WTC11 (cell line): ENCODE measurements at regions not wholly inside any gene's neighbourhood (a gene's known extent, or its start where the extent isn't known, plus 50 kb on each side); places are given as distances from the start of the nearest gene placed in this dataset.

Source experiments
- ATAC-seq: fragments of 200-7000 bp; cut with Tn5 transposase; 2 replicates; pipeline ENCODE4 v1.10.0; 2021; ENCODE audit warnings: mild to moderate bottlenecking, moderate library complexity
- CTCF ChIA-PET: fragments of 300-600 bp; sonication (Branson Sonifier 250); formaldehyde crosslinking; loops from one replicate; lab custom pipeline; 2021; ENCODE audit warnings: antibody characterized with exemption; lab: Charles Lee
- POLR2A ChIA-PET: fragments of 350-600 bp; sonication (Branson Sonifier 250); formaldehyde crosslinking; loops from one replicate; lab custom pipeline; 2021; ENCODE audit warnings: antibody characterized with exemption; lab: Charles Lee
- DNase-seq: peaks from one replicate; pipeline ENCODE4 v3.0.0; 2021; ENCODE audit warnings: low spot score
- H3K27ac Mint-ChIP-seq: 2 replicates; pipeline ENCODE4 v1.8.0; 2021; ENCODE audit warnings: mixed read lengths
- H3K27me3 Mint-ChIP-seq: 2 replicates; pipeline ENCODE4 v1.8.0; 2021; ENCODE audit warnings: low read depth, mild to moderate bottlenecking, moderate library complexity, mixed read lengths
- H3K36me3 Mint-ChIP-seq: 2 replicates; pipeline ENCODE4 v1.8.0; 2021; ENCODE audit warnings: mixed read lengths
- H3K4me1 Mint-ChIP-seq: 2 replicates; pipeline ENCODE4 v1.8.0; 2022; ENCODE audit warnings: mixed read lengths
- H3K4me3 Mint-ChIP-seq: 2 replicates; pipeline ENCODE4 v1.8.0; 2021; ENCODE audit warnings: mild to moderate bottlenecking, moderate library complexity, mixed read lengths
- H3K9me3 Mint-ChIP-seq: 2 replicates; pipeline ENCODE4 v1.8.0; 2021; ENCODE audit warnings: mixed read lengths
- ARID4B ChIP-seq: sonication (generic); formaldehyde crosslinking; IDR thresholded peaks from 2 replicates; pipeline ENCODE4 v1.8.0; 2023; ENCODE audit warnings: missing genetic modification reagents, mild to moderate bottlenecking, borderline replicate concordance
- CBFB ChIP-seq: sonication (generic); formaldehyde crosslinking; IDR thresholded peaks from 2 replicates; pipeline ENCODE4 v1.8.1; 2022; ENCODE audit warnings: mild to moderate bottlenecking, low read depth, missing genetic modification reagents
- CDX4 ChIP-seq: fragments of 250-450 bp; sonication (Bioruptor Pico); IDR thresholded peaks from 2 replicates; pipeline ENCODE4 v1.9.0; 2021; ENCODE audit warnings: moderate library complexity, mild to moderate bottlenecking, inconsistent platforms, borderline replicate concordance
- CREM ChIP-seq: sonication (generic); formaldehyde crosslinking; IDR thresholded peaks from 2 replicates; pipeline ENCODE4 v1.8.1; 2022; ENCODE audit warnings: mild to moderate bottlenecking, missing genetic modification reagents, moderate library complexity
- ELF4 ChIP-seq: sonication (generic); formaldehyde crosslinking; IDR thresholded peaks from 2 replicates; pipeline ENCODE4 v1.8.1; 2022; ENCODE audit warnings: low read depth, mild to moderate bottlenecking, moderate library complexity, missing genetic modification reagents
- ESRRA ChIP-seq: sonication (generic); formaldehyde crosslinking; IDR thresholded peaks from 2 replicates; pipeline ENCODE4 v1.8.1; 2022; ENCODE audit warnings: mild to moderate bottlenecking, missing genetic modification reagents, borderline replicate concordance
- ETV6 ChIP-seq: sonication (generic); formaldehyde crosslinking; IDR thresholded peaks from 2 replicates; pipeline ENCODE4 v1.8.1; 2022; ENCODE audit warnings: mild to moderate bottlenecking, missing genetic modification reagents
- FOXJ3 ChIP-seq: sonication (generic); formaldehyde crosslinking; IDR thresholded peaks from 2 replicates; pipeline ENCODE4 v1.9.0; 2021; ENCODE audit warnings: missing genetic modification reagents, mild to moderate bottlenecking, borderline replicate concordance
- GABPB1 ChIP-seq: sonication (generic); formaldehyde crosslinking; IDR thresholded peaks from 2 replicates; pipeline ENCODE4 v1.8.1; 2023; ENCODE audit warnings: mild to moderate bottlenecking, missing genetic modification reagents
- MYBL2 ChIP-seq: sonication (generic); formaldehyde crosslinking; IDR thresholded peaks from 2 replicates; pipeline ENCODE4 v1.8.1; 2023; ENCODE audit warnings: mild to moderate bottlenecking, moderate library complexity, missing genetic modification reagents
- NFYB ChIP-seq: sonication (generic); formaldehyde crosslinking; conservative IDR thresholded peaks from 2 replicates; pipeline ENCODE4 v1.8.0; 2022; ENCODE audit warnings: low read depth, missing genetic modification reagents
- PRDM15 ChIP-seq: sonication (generic); formaldehyde crosslinking; IDR thresholded peaks from 2 replicates; pipeline ENCODE4 v1.8.0; 2022; ENCODE audit warnings: missing genetic modification reagents
- SMAD3 ChIP-seq: sonication (generic); formaldehyde crosslinking; IDR thresholded peaks from 2 replicates; pipeline ENCODE4 v1.8.0; 2022; ENCODE audit warnings: missing genetic modification reagents, mild to moderate bottlenecking, borderline replicate concordance
- TP53 ChIP-seq: sonication (generic); formaldehyde crosslinking; IDR thresholded peaks from 2 replicates; pipeline ENCODE4 v1.8.1; 2023; ENCODE audit warnings: mild to moderate bottlenecking, missing genetic modification reagents
- ZNF232 ChIP-seq: sonication (generic); formaldehyde crosslinking; IDR thresholded peaks from 2 replicates; pipeline ENCODE4 v1.8.0; 2022; ENCODE audit warnings: mild to moderate bottlenecking, missing genetic modification reagents
- TF ChIP-seq, protein P1 (sequence below): sonication (generic); formaldehyde crosslinking; IDR thresholded peaks from 2 replicates; pipeline ENCODE4 v1.8.1; 2022; ENCODE audit warnings: mild to moderate bottlenecking, moderate library complexity, missing genetic modification reagents
- TF ChIP-seq, protein P2 (sequence below): sonication (generic); formaldehyde crosslinking; IDR thresholded peaks from 2 replicates; pipeline ENCODE4 v1.8.1; 2022; ENCODE audit warnings: missing genetic modification reagents, borderline replicate concordance
- TF ChIP-seq, protein P3 (sequence below): sonication (generic); formaldehyde crosslinking; IDR thresholded peaks from 2 replicates; pipeline ENCODE4 v1.8.1; 2022; ENCODE audit warnings: low read depth, missing genetic modification reagents, borderline replicate concordance

GRCh38 chr6:26202811-26203583, 115.8 kb downstream of the HFE start (continued):
- TF ChIP-seq FOXJ3 (CRISPR knock-in tag) (no peak), GABPB1 (CRISPR knock-in tag) (no peak)
- TF ChIP-seq, all 79 proteins: peak for 0

- POLR2A ChIA-PET, result interaction anchor here (0.5 to 7.7 kb wide), 23 partner anchors 8 to 1616 kb away, joined by 3 to 199 read pairs (median 9); a partner anchor contains a TSS
- DNase-seq, result peak; percentile 90
- ATAC-seq, result peak; percentile 58
- Mint-ChIP-seq H3K9me3 (no peaks in the 10 kb centered on the region), H3K27me3 (no peaks in the 10 kb centered on the region), H3K27ac (no peak overlapping the region), H3K4me3 (no peak overlapping the region), H3K36me3 (peaks cover 4% of the 10 kb centered on the region; the same call in 1 of the 2 replicates), H3K4me1 (peaks cover 22% of the 10 kb centered on the region)
- CTCF ChIA-PET, result interaction anchor here (1.3 kb wide), 1 partner anchor 11 kb away, joined by 4 read pairs; no protein-coding TSS in a partner anchor
- no peak for TF ChIP-seq ZNF232
- peak; percentile 76; the same call in 1 of the 2 replicates for TF ChIP-seq CREM (CRISPR knock-in tag)
- 0 out of 2 replicates have a peak, but pooled peaks have one; percentile 49 for TF ChIP-seq SMAD3
- TF ChIP-seq, protein P1, sequence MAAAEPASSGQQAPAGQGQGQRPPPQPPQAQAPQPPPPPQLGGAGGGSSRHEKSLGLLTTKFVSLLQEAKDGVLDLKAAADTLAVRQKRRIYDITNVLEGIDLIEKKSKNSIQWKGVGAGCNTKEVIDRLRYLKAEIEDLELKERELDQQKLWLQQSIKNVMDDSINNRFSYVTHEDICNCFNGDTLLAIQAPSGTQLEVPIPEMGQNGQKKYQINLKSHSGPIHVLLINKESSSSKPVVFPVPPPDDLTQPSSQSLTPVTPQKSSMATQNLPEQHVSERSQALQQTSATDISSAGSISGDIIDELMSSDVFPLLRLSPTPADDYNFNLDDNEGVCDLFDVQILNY (CRISPR knock-in tag), result peak; percentile 52
- no peak for TF ChIP-seq TP53 (CRISPR knock-in tag)
- TF ChIP-seq CDX4, result 0 out of 2 replicates have a peak, but pooled peaks have one; percentile 63
- TF ChIP-seq CBFB, result no peak
- peak; percentile 91 for TF ChIP-seq PRDM15 (CRISPR knock-in tag)
- TF ChIP-seq, protein P2, sequence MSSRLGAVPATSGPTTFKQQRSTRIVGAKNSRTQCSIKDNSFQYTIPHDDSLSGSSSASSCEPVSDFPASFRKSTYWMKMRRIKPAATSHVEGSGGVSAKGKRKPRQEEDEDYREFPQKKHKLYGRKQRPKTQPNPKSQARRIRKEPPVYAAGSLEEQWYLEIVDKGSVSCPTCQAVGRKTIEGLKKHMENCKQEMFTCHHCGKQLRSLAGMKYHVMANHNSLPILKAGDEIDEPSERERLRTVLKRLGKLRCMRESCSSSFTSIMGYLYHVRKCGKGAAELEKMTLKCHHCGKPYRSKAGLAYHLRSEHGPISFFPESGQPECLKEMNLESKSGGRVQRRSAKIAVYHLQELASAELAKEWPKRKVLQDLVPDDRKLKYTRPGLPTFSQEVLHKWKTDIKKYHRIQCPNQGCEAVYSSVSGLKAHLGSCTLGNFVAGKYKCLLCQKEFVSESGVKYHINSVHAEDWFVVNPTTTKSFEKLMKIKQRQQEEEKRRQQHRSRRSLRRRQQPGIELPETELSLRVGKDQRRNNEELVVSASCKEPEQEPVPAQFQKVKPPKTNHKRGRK (CRISPR knock-in tag), result no peak
- peak; percentile 72; the same call in 1 of the 2 replicates for TF ChIP-seq ETV6 (CRISPR knock-in tag)
- no peak for TF ChIP-seq ARID4B (CRISPR knock-in tag)
- TF ChIP-seq NFYB, result no peak; the same call in 1 of the 2 replicates
- TF ChIP-seq MYBL2 (CRISPR knock-in tag), result 0 out of 2 replicates have a peak, but pooled peaks have one; percentile 18
- no peak for TF ChIP-seq ELF4 (CRISPR knock-in tag)
- peak; percentile 62; the same call in 1 of the 2 replicates for TF ChIP-seq ESRRA (CRISPR knock-in tag)
- TF ChIP-seq, protein P3, sequence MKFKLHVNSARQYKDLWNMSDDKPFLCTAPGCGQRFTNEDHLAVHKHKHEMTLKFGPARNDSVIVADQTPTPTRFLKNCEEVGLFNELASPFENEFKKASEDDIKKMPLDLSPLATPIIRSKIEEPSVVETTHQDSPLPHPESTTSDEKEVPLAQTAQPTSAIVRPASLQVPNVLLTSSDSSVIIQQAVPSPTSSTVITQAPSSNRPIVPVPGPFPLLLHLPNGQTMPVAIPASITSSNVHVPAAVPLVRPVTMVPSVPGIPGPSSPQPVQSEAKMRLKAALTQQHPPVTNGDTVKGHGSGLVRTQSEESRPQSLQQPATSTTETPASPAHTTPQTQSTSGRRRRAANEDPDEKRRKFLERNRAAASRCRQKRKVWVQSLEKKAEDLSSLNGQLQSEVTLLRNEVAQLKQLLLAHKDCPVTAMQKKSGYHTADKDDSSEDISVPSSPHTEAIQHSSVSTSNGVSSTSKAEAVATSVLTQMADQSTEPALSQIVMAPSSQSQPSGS (CRISPR knock-in tag), result 0 out of 2 replicates have a peak, but pooled peaks have one; percentile 10
Observed at GRCh38 chr6:26204332-26205160, 117.3 kb downstream of the HFE start.
